GM04503 (cell line): ENCODE measurements at regions not wholly inside any gene's neighbourhood (a gene's known extent, or its start where the extent isn't known, plus 50 kb on each side); places are given as distances from the start of the nearest gene placed in this dataset.
"Not testable (repeated sequence)": the region's sequence is repeated elsewhere in the genome, so short reads cannot be mapped to it uniquely, and the experiment has no call there.

Experiments used
- DNase-seq: peaks from one replicate; pipeline ENCODE4 v3.0.0-alpha.2; 2012; ENCODE audit warnings: low read depth

- no peak for DNase-seq
Observed at GRCh38 chr19:31445406-31445805, 96.2 kb upstream of the TSHZ3 start.

GRCh38 chr19:31448221-31448657 is 99.0 kb upstream of the TSHZ3 start:
- DNase-seq = peak; percentile 52

GRCh38 chr19:31449379-31449778 is 100.1 kb upstream of the TSHZ3 start:
- DNase-seq = no peak

GRCh38 chr19:31450696-31451095 is 101.5 kb upstream of the TSHZ3 start:
- no peak for DNase-seq

GRCh38 chr19:31451686-31452330 is 102.6 kb upstream of the TSHZ3 start:
- DNase-seq = no peak

GRCh38 chr19:31459430-31459829 is 110.2 kb upstream of the TSHZ3 start:
- no peak for DNase-seq

GRCh38 chr19:31461814-31462539 is 112.7 kb upstream of the TSHZ3 start:
- DNase-seq = no peak

- no peak for DNase-seq
Observed at GRCh38 chr19:31470229-31470939, 121.1 kb upstream of the TSHZ3 start.

- DNase-seq = no peak
Observed at GRCh38 chr19:31470952-31471351, 121.7 kb upstream of the TSHZ3 start.

GRCh38 chr19:31478241-31478640 is 129.0 kb upstream of the TSHZ3 start:
- no peak for DNase-seq

- no peak for DNase-seq
Observed at GRCh38 chr19:31483226-31483857, 134.1 kb upstream of the TSHZ3 start.

GRCh38 chr19:31484858-31485410 is 135.7 kb upstream of the TSHZ3 start:
- not testable (repeated sequence) for DNase-seq

GRCh38 chr19:31485472-31485871 is 136.2 kb upstream of the TSHZ3 start:
- DNase-seq = no peak

GRCh38 chr19:31491242-31491641 is 142.0 kb upstream of the TSHZ3 start:
- DNase-seq = no peak

GRCh38 chr19:31492050-31492449 is 142.8 kb upstream of the TSHZ3 start:
- no peak for DNase-seq

GRCh38 chr19:31496076-31496475 is 146.8 kb upstream of the TSHZ3 start:
- no peak for DNase-seq

GRCh38 chr19:31497709-31498108 is 148.5 kb upstream of the TSHZ3 start:
- no peak for DNase-seq

- DNase-seq = no peak
Observed at GRCh38 chr19:31498781-31499180, 149.5 kb upstream of the TSHZ3 start.

- DNase-seq = no peak
Observed at GRCh38 chr19:31499281-31500196, 150.3 kb upstream of the TSHZ3 start.

- no peak for DNase-seq
Observed at GRCh38 chr19:31500197-31500830, 151.1 kb upstream of the TSHZ3 start.

GRCh38 chr19:31500946-31501345 is 151.7 kb upstream of the TSHZ3 start:
- DNase-seq = no peak
